Heart left ventricle (tissue), 13 donors: ENCODE measurements at regions not wholly inside any gene's neighbourhood (a gene's known extent, or its start where the extent isn't known, plus 50 kb on each side); places are given as distances from the start of the nearest gene placed in this dataset.

ENCODE experiments used
- CTCF ChIP-seq, 12 donors: fragments of 200-600 bp; sonication (generic) in 4 of 12; IDR thresholded peaks; one replicate each; pipeline versions ENCODE4 v1.5.0 to v1.8.0; 2018 to 2022; ENCODE audit warnings: antibody characterized with exemption in 12 of 12, mild to moderate bottlenecking in 5 of 12
- POLR2A ChIP-seq, 2 donors: fragments of 450-650 bp; IDR thresholded peaks; one replicate each; pipeline ENCODE4 v1.6.1; 2017; ENCODE audit warnings: antibody characterized with exemption in 2 of 2, mild to moderate bottlenecking in 2 of 2, moderate library complexity in 2 of 2
- donor health status: ischemic (EF 13 %, LVEDD 7.1; RV severe dilation, severe dysfunction).
- donor health status: DM: no; HTN: yes; CAD: no.
- donor health status: DM: no; HTN: no; CAD: no.
- donor health status: ischemic (EF 25% LVEDD 6.9; RV normal size, moderate dysfunction).
- donor health status: ischemic (EF 25% LVEDD 5.7; RV mildly dilated, moderate dysfunction).
- donor health status: ischemic (EF 35%, LVEDD 5.7; RV mildly dilated, moderate dysfunction).
- donor health status: nonischemic (EF 11% LVEDD 7.7; RV severe dilation, severe dysfunction).
- donor health status: DM: yes; HTN: yes; CAD: no.
- donor health status: PGD.
- donor health status: ischemic (EF 29% LVEDD 5.4; RV normal size, mild dysfunction).
- donor health status: nonischemic (EF 23%, LVEDD 6.1; RV moderate dilation, normal function).

- TF ChIP-seq POLR2A (IDR thresholded peaks at IDR 0.05) (no peak), CTCF (IDR thresholded peaks at IDR 0.05) (no peak)
Measured at GRCh38 chr12:13386323-13387039, 190.0 kb downstream of the EMP1 start.
